Mammary epithelial cell (primary cell): ENCODE measurements at regions not wholly inside any gene's neighbourhood (a gene's known extent, or its start where the extent isn't known, plus 50 kb on each side); places are given as distances from the start of the nearest gene placed in this dataset.

Source experiments
- CTCF ChIP-seq, 2 donors: IDR thresholded peaks in 1 of 2; conservative IDR thresholded peaks in 1 of 2; 2 replicates each; pipeline ENCODE4 v1.5.1; 2011 to 2012; ENCODE audit warnings: inconsistent platforms in 2 of 2, low read length in 2 of 2, mild to moderate bottlenecking in 2 of 2, control low read depth in 1 of 2, low read depth in 1 of 2; ENCODE audit not compliant: insufficient read depth in 1 of 2; ENCODE audit errors: extremely low read depth in 1 of 2
- EZH2 ChIP-seq: IDR thresholded peaks from 2 replicates; pipeline ENCODE4 v1.6.1; 2012; ENCODE audit warnings: low read length, inconsistent platforms, borderline replicate concordance

GRCh38 chr15:93495799-93496637 lies 407.0 kb upstream of the RGMA start:
- TF ChIP-seq CTCF (conservative IDR thresholded peaks at IDR 0.05 in 1 of 2, IDR thresholded peaks at IDR 0.05 in 1 of 2; ENCODE audit: extremely low read depth in 1 of 2, insufficient read depth in 1 of 2, low read depth in 1 of 2, low read length in 2 of 2) (no peak), EZH2 (no peak)
